Keratinocyte (primary cell): ENCODE measurements at regions not wholly inside any gene's neighbourhood (a gene's known extent, or its start where the extent isn't known, plus 50 kb on each side); places are given as distances from the start of the nearest gene placed in this dataset.

Experiments
- DNase-seq: peaks from one replicate; pipeline ENCODE4 v3.0.0-alpha.2; 2011; ENCODE audit warnings: low read depth, missing footprints, low spot score
- FAIRE-seq: peaks from 2 replicates; lab custom pipeline; 2011; peaks lifted over from hg19 to GRCh38; lab: Jason Lieb, UNC
- H2AFZ ChIP-seq: 2 replicates; pipeline ENCODE4 v1.6.0; 2012; ENCODE audit warnings: low read length, control low read depth, inconsistent platforms; ENCODE audit not compliant: control insufficient read depth
- H3K27ac ChIP-seq: 2 replicates; pipeline ENCODE4 v1.5.1; 2011; ENCODE audit warnings: low read length; ENCODE audit not compliant: control insufficient read depth, insufficient read depth
- H3K27me3 ChIP-seq: 3 replicates; pipeline ENCODE4 v1.6.0; 2011; ENCODE audit warnings: low read length; ENCODE audit not compliant: control insufficient read depth, insufficient read depth; ENCODE audit errors: extremely low read depth
- H3K36me3 ChIP-seq, 2 experiments: 2 replicates in 1 of 2; 3 replicates in 1 of 2; pipeline ENCODE4 v1.5.1; 2011; ENCODE audit warnings: low read length in 2 of 2, mild to moderate bottlenecking in 1 of 2; ENCODE audit not compliant: control insufficient read depth in 2 of 2, insufficient read depth in 2 of 2; ENCODE audit errors: extremely low read depth in 1 of 2
- H3K4me1 ChIP-seq: 3 replicates; pipeline ENCODE4 v1.5.1; 2011; ENCODE audit warnings: low read length; ENCODE audit not compliant: control insufficient read depth, insufficient read depth; ENCODE audit errors: extremely low read depth
- H3K4me2 ChIP-seq: 3 replicates; pipeline ENCODE4 v1.6.0; 2011; ENCODE audit warnings: low read depth, low read length; ENCODE audit not compliant: control insufficient read depth, insufficient read depth; ENCODE audit errors: extremely low read depth
- H3K4me3 ChIP-seq, 3 experiments: fragments of 200-600 bp in 1 of 3; sonication (generic) in 1 of 3; 2 replicates in 2 of 3; 3 replicates in 1 of 3; pipeline ENCODE4 v1.5.1; 2011 to 2016; ENCODE audit warnings: low read length in 3 of 3, mild to moderate bottlenecking in 3 of 3, control low read depth in 2 of 3, inconsistent platforms in 1 of 3, low read depth in 1 of 3, mixed read lengths in 1 of 3, mixed run types in 1 of 3, moderate library complexity in 1 of 3; ENCODE audit not compliant: control insufficient read depth in 2 of 3, insufficient read depth in 2 of 3; ENCODE audit errors: extremely low read depth in 1 of 3
- H3K79me2 ChIP-seq: 2 replicates; pipeline ENCODE4 v1.6.0; 2012; ENCODE audit warnings: low read length; ENCODE audit not compliant: control insufficient read depth, insufficient read depth
- H3K9ac ChIP-seq: 3 replicates; pipeline ENCODE4 v1.6.0; 2011; ENCODE audit warnings: low read length; ENCODE audit not compliant: control insufficient read depth, insufficient read depth; ENCODE audit errors: extremely low read depth
- H3K9me1 ChIP-seq: 3 replicates; pipeline ENCODE4 v1.6.0; 2011; ENCODE audit warnings: low read length; ENCODE audit not compliant: control insufficient read depth, insufficient read depth; ENCODE audit errors: extremely low read depth
- H3K9me3 ChIP-seq: 2 replicates; pipeline ENCODE4 v1.5.1; 2012; ENCODE audit warnings: low read depth, low read length; ENCODE audit not compliant: control insufficient read depth
- H4K20me1 ChIP-seq: 3 replicates; pipeline ENCODE4 v1.6.0; 2011; ENCODE audit warnings: low read length; ENCODE audit not compliant: control insufficient read depth, insufficient read depth; ENCODE audit errors: extremely low read depth
- CTCF ChIP-seq, 3 experiments: IDR thresholded peaks in 1 of 3; conservative IDR thresholded peaks in 1 of 3; optimal IDR thresholded peaks in 1 of 3; 2 replicates in 2 of 3; 3 replicates in 1 of 3; pipeline versions ENCODE3 to v1.5.1; 2011; ENCODE audit warnings: low read length in 3 of 3, mild to moderate bottlenecking in 3 of 3, moderate library complexity in 2 of 3, control low read depth in 1 of 3, inconsistent platforms in 1 of 3; ENCODE audit not compliant: insufficient read depth in 2 of 3; ENCODE audit errors: extremely low read depth in 1 of 3
- EZH2 ChIP-seq: IDR thresholded peaks from one replicate; pipeline ENCODE4 v1.6.1; 2012; ENCODE audit warnings: inconsistent platforms, mild to moderate bottlenecking, low read length, moderate library complexity
- dilution Hi-C: fragments of 300-500 bp; cut with MboI; formaldehyde crosslinking; loops from one replicate; pipeline ENCODE4 v1.7.0; 2020; ENCODE audit warnings: low sequenced_read_pairs; ENCODE audit not compliant: extremely low pct_ligation_motif_present

- TF ChIP-seq EZH2 (no peak), CTCF (optimal IDR thresholded peaks at IDR 0.05 in 1 of 3, IDR thresholded peaks at IDR 0.05 in 1 of 3, conservative IDR thresholded peaks at IDR 0.05 in 1 of 3; ENCODE audit: extremely low read depth in 1 of 3, insufficient read depth in 2 of 3, low read length in 3 of 3) (no peak)
- H3K27me3 ChIP-seq: no peaks in the 10 kb centered on the region
- no peaks in the 10 kb centered on the region for H3K4me1 ChIP-seq
- no peaks in the 10 kb centered on the region for H4K20me1 ChIP-seq
- no peaks in the 10 kb centered on the region for H3K9me1 ChIP-seq
- no peak overlapping the region for H2AFZ ChIP-seq
- FAIRE-seq: no peak
- H3K27ac ChIP-seq: no peak overlapping the region
- H3K4me2 ChIP-seq: no peak overlapping the region
- dilution Hi-C loops: no loop called here
- H3K79me2 ChIP-seq: no peaks in the 10 kb centered on the region
- no peaks in the 10 kb centered on the region for H3K9me3 ChIP-seq
- DNase-seq: no peak
- H3K9ac ChIP-seq: no peak overlapping the region
- no peak overlapping the region for H3K4me3 ChIP-seq
- no peaks in the 10 kb centered on the region for H3K36me3 ChIP-seq
Observed at GRCh38 chr5:62977661-62978060, 399.0 kb downstream of the LRRC70 start.

GRCh38 chr5:62974623-62975022 lies 396.0 kb downstream of the LRRC70 start:
- H3K4me1 ChIP-seq: no peaks in the 10 kb centered on the region
- no peak overlapping the region for H3K9ac ChIP-seq
- no peak overlapping the region for H2AFZ ChIP-seq
- no peak overlapping the region for H3K4me2 ChIP-seq
- no peak for FAIRE-seq
- no peaks in the 10 kb centered on the region for H3K9me1 ChIP-seq
- H3K27me3 ChIP-seq: no peaks in the 10 kb centered on the region
- H3K9me3 ChIP-seq: no peaks in the 10 kb centered on the region
- no peak for DNase-seq
- H3K4me3 ChIP-seq: no peak overlapping the region
- dilution Hi-C loops: no loop called here
- no peaks in the 10 kb centered on the region for H3K36me3 ChIP-seq
- no peaks in the 10 kb centered on the region for H4K20me1 ChIP-seq
- H3K27ac ChIP-seq: no peak overlapping the region
- TF ChIP-seq CTCF (optimal IDR thresholded peaks at IDR 0.05 in 1 of 3, IDR thresholded peaks at IDR 0.05 in 1 of 3, conservative IDR thresholded peaks at IDR 0.05 in 1 of 3; ENCODE audit: extremely low read depth in 1 of 3, insufficient read depth in 2 of 3, low read length in 3 of 3): no peak
- no peak for TF ChIP-seq EZH2
- no peaks in the 10 kb centered on the region for H3K79me2 ChIP-seq
